HEK293 (cell line): ENCODE measurements at regions not wholly inside any gene's neighbourhood (a gene's known extent, or its start where the extent isn't known, plus 50 kb on each side); places are given as distances from the start of the nearest gene placed in this dataset.
"Not testable (repeated sequence)": the region's sequence is repeated elsewhere in the genome, so short reads cannot be mapped to it uniquely, and the experiment has no call there.

ENCODE experiments used
- CTCF ChIA-PET: fragments of 350-600 bp; formaldehyde crosslinking; extraction: SDS; loops from one replicate; lab custom pipeline; 2021; ENCODE audit warnings: antibody characterized with exemption; lab: Yijun Ruan, JAX
- POLR2A ChIA-PET: fragments of 300-600 bp; formaldehyde crosslinking; extraction: SDS; loops from one replicate; lab custom pipeline; 2020; ENCODE audit warnings: antibody characterized with exemption, inconsistent platforms; lab: Yijun Ruan, JAX
- H3K27ac ChIP-seq: fragments of 200-500 bp; sonication (Bioruptor generic); 2 replicates; pipeline ENCODE4 v1.5.1; 2014; ENCODE audit warnings: low read depth, low read length, control low read depth, inconsistent platforms; ENCODE audit errors: extremely low read depth
- H3K36me3 ChIP-seq, 2 experiments: fragments of 200-500 bp in 1 of 2; sonication (Bioruptor generic) in 1 of 2; 1 replicate in 1 of 2; 2 replicates in 1 of 2; pipeline ENCODE4 v1.5.1; 2014 to 2017; ENCODE audit warnings: inconsistent platforms in 2 of 2, low read length in 2 of 2; ENCODE audit not compliant: control insufficient read depth in 2 of 2, insufficient read depth in 1 of 2
- H3K4me1 ChIP-seq: fragments of 200-500 bp; sonication (Bioruptor generic); 2 replicates; pipeline ENCODE4 v1.5.1; 2014; ENCODE audit warnings: mild to moderate bottlenecking, low read length, inconsistent platforms; ENCODE audit not compliant: control insufficient read depth, insufficient read depth
- H3K4me3 ChIP-seq: 2 replicates; pipeline ENCODE4 v1.5.1; 2011; ENCODE audit warnings: low read depth, mild to moderate bottlenecking, control low read depth, low read length, moderate library complexity
- H3K9me3 ChIP-seq: fragments of 200-500 bp; sonication (Bioruptor generic); 2 replicates; pipeline ENCODE4 v1.5.1; 2014; ENCODE audit warnings: low read depth, low read length, inconsistent platforms; ENCODE audit not compliant: control insufficient read depth, insufficient read depth
- KLF9 ChIP-seq: fragments of 450-650 bp; formaldehyde crosslinking; IDR thresholded peaks from 2 replicates; pipeline ENCODE4 v1.5.1; 2016; ENCODE audit warnings: missing biosample characterization, missing genetic modification characterization, low read depth
- MZF1 ChIP-seq: fragments of 450-650 bp; formaldehyde crosslinking; IDR thresholded peaks from 2 replicates; pipeline ENCODE4 v1.5.1; 2017; ENCODE audit warnings: missing biosample characterization, missing genetic modification characterization, borderline replicate concordance
- RBAK ChIP-seq: fragments of 450-650 bp; formaldehyde crosslinking; IDR thresholded peaks from 2 replicates; pipeline ENCODE4 v1.5.1; 2016; ENCODE audit warnings: missing biosample characterization, missing genetic modification characterization
- ZBTB11 ChIP-seq: fragments of 450-650 bp; formaldehyde crosslinking; conservative IDR thresholded peaks from 2 replicates; pipeline ENCODE4 v1.5.1; 2016; ENCODE audit warnings: low read depth, missing biosample characterization, missing genetic modification characterization
- ZFP3 ChIP-seq: fragments of 450-650 bp; formaldehyde crosslinking; IDR thresholded peaks from 2 replicates; pipeline ENCODE4 v1.5.1; 2016; ENCODE audit warnings: low read depth, missing biosample characterization, missing genetic modification characterization
- ZNF146 ChIP-seq: fragments of 450-650 bp; formaldehyde crosslinking; IDR thresholded peaks from 2 replicates; pipeline ENCODE4 v1.5.1; 2016; ENCODE audit warnings: missing biosample characterization, missing genetic modification characterization
- ZNF175 ChIP-seq: fragments of 450-650 bp; formaldehyde crosslinking; IDR thresholded peaks from 2 replicates; pipeline ENCODE4 v1.5.1; 2016; ENCODE audit warnings: missing biosample characterization, missing genetic modification characterization
- ZNF221 ChIP-seq: fragments of 450-650 bp; formaldehyde crosslinking; IDR thresholded peaks from 2 replicates; pipeline ENCODE4 v1.5.1; 2017; ENCODE audit warnings: missing biosample characterization, missing genetic modification characterization, borderline replicate concordance
- ZNF223 ChIP-seq: fragments of 450-650 bp; formaldehyde crosslinking; IDR thresholded peaks from 2 replicates; pipeline ENCODE4 v1.5.1; 2016; ENCODE audit warnings: missing biosample characterization, missing genetic modification characterization
- ZNF248 ChIP-seq: fragments of 450-650 bp; formaldehyde crosslinking; IDR thresholded peaks from 2 replicates; pipeline ENCODE4 v1.5.1; 2017; ENCODE audit warnings: missing biosample characterization, missing genetic modification characterization
- ZNF26 ChIP-seq: fragments of 450-650 bp; formaldehyde crosslinking; IDR thresholded peaks from 2 replicates; pipeline ENCODE4 v1.5.1; 2016; ENCODE audit warnings: missing biosample characterization, missing genetic modification characterization
- ZNF354C ChIP-seq: fragments of 450-650 bp; formaldehyde crosslinking; IDR thresholded peaks from 2 replicates; pipeline ENCODE4 v1.5.1; 2016; ENCODE audit warnings: missing biosample characterization, missing genetic modification characterization, low read depth, borderline replicate concordance
- ZNF366 ChIP-seq: fragments of 450-650 bp; formaldehyde crosslinking; conservative IDR thresholded peaks from 2 replicates; pipeline ENCODE4 v1.5.1; 2016; ENCODE audit warnings: missing biosample characterization, missing genetic modification characterization
- ZNF37A ChIP-seq: fragments of 450-650 bp; IDR thresholded peaks from 2 replicates; pipeline ENCODE4 v1.5.1; 2018; ENCODE audit warnings: missing biosample characterization, missing genetic modification characterization
- ZNF391 ChIP-seq: fragments of 450-650 bp; formaldehyde crosslinking; IDR thresholded peaks from 2 replicates; pipeline ENCODE4 v1.5.1; 2016; ENCODE audit warnings: low read depth, missing biosample characterization, missing genetic modification characterization, borderline replicate concordance
- ZNF48 ChIP-seq: fragments of 450-650 bp; formaldehyde crosslinking; IDR thresholded peaks from 2 replicates; pipeline ENCODE4 v1.5.1; 2016; ENCODE audit warnings: missing biosample characterization, missing genetic modification characterization
- ZNF513 ChIP-seq: fragments of 450-650 bp; IDR thresholded peaks from 2 replicates; pipeline ENCODE4 v1.5.1; 2018; ENCODE audit warnings: missing biosample characterization, missing genetic modification characterization
- ZNF654 ChIP-seq: fragments of 450-650 bp; formaldehyde crosslinking; IDR thresholded peaks from 2 replicates; pipeline ENCODE4 v1.5.1; 2016; ENCODE audit warnings: low read depth, missing biosample characterization, missing genetic modification characterization
- ZNF701 ChIP-seq: fragments of 450-650 bp; formaldehyde crosslinking; IDR thresholded peaks from 2 replicates; pipeline ENCODE4 v1.5.1; 2016; ENCODE audit warnings: missing biosample characterization, missing genetic modification characterization
- ZNF707 ChIP-seq: fragments of 450-650 bp; formaldehyde crosslinking; IDR thresholded peaks from 2 replicates; pipeline ENCODE4 v1.5.1; 2016; ENCODE audit warnings: missing biosample characterization, missing genetic modification characterization
- ZNF843 ChIP-seq: fragments of 450-650 bp; formaldehyde crosslinking; IDR thresholded peaks from 2 replicates; pipeline ENCODE4 v1.5.1; 2016; ENCODE audit warnings: missing biosample characterization, missing genetic modification characterization

- Histone ChIP-seq H3K4me1 (no peaks in the 10 kb centered on the region), H3K27ac (no peak overlapping the region), H3K36me3 (no peaks in the 10 kb centered on the region), H3K9me3 (no peaks in the 10 kb centered on the region), H3K4me3 (no peak overlapping the region)
- TF ChIP-seq ZNF654 (no peak), RBAK (tag by site-specific recombination) (no peak), ZNF366 (no peak)
- CTCF ChIA-PET, result no interaction called here
- POLR2A ChIA-PET, result no interaction called here
Measured at GRCh38 chr9:73437758-73438157, 286.1 kb downstream of the ANXA1 start.

GRCh38 chr9:73439839-73440238, 288.2 kb downstream of the ANXA1 start:
- POLR2A ChIA-PET, H3K36me3 ChIP-seq, H3K9me3 ChIP-seq, H3K27ac ChIP-seq, H3K4me3 ChIP-seq, H3K4me1 ChIP-seq: not testable (repeated sequence)
- TF ChIP-seq ZNF513 (tag by site-specific recombination), result peak; percentile 55
- CTCF ChIA-PET, result interaction anchor here (0.7 kb wide), 1 partner anchor 1765 kb away, joined by 4 read pairs; no protein-coding TSS in a partner anchor

- TF ChIP-seq ZNF175 (no peak), ZNF48 (tag by site-specific recombination) (no peak), ZNF26 (tag by site-specific recombination) (no peak), ZNF391 (tag by site-specific recombination) (no peak)
- POLR2A ChIA-PET, result no interaction called here
- H3K36me3 ChIP-seq, result no peaks in the 10 kb centered on the region
- no peaks in the 10 kb centered on the region for H3K9me3 ChIP-seq
- CTCF ChIA-PET, result no interaction called here
- H3K27ac ChIP-seq, result no peak overlapping the region
- H3K4me1 ChIP-seq, result no peaks in the 10 kb centered on the region
- no peak overlapping the region for H3K4me3 ChIP-seq
Measured at GRCh38 chr9:73441223-73441622, 289.6 kb downstream of the ANXA1 start.

GRCh38 chr9:73441890-73442818, 290.5 kb downstream of the ANXA1 start:
- Histone ChIP-seq H3K27ac (no peak overlapping the region), H3K4me1 (no peaks in the 10 kb centered on the region), H3K4me3 (no peak overlapping the region), H3K36me3 (no peaks in the 10 kb centered on the region), H3K9me3 (no peaks in the 10 kb centered on the region)
- ChIA-PET CTCF (no interaction called here), POLR2A (no interaction called here)
- TF ChIP-seq ZBTB11 (tag by site-specific recombination) (no peak), ZNF248 (tag by site-specific recombination) (no peak), ZFP3 (tag by site-specific recombination) (no peak), ZNF146 (no peak), ZNF37A (tag by site-specific recombination) (no peak), ZNF354C (tag by site-specific recombination) (no peak), ZNF221 (tag by site-specific recombination) (no peak), ZNF843 (no peak), ZNF707 (tag by site-specific recombination) (no peak), ZNF223 (tag by site-specific recombination) (no peak), ZNF701 (tag by site-specific recombination) (no peak), KLF9 (no peak), MZF1 (tag by site-specific recombination) (no peak)
